ENCODE measurements at regions not wholly inside any gene's neighbourhood (a gene's known extent, or its start where the extent isn't known, plus 50 kb on each side); places are given as distances from the start of the nearest gene placed in this dataset.

DNA sequence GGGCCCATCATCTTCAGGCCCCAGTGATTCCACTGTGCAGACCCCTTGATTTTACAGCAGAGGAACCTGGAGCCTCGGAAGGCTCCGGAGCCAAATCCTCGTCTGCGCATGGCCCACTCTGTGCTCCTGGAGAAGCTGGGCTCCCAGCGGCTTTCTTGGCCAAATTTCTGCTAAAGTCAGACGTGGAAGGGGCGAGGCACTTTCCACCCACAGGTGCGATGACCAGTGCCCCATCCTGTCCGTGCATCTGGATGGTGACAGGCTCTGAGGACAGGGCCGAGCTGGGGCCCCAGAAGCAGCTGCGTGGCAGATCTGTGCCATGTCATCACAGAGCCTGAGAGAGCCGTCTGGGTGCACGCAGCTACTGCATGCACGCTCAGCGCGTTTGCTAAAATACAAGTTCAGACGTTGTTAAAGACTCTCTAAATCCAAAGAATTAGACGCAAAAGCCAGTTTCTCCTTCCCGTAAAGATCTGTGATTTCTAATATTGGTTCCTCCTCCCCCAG lies 57.2 kb downstream of the JAKMIP3 start:
- no peaks in the 10 kb centered on the region for H3K4me1 ChIP-seq (ENCODE audit: insufficient read depth, low read length)
- DNase-seq (ENCODE audit: insufficient read length, low spot score, missing footprints) = no peak
- H3K27me3 ChIP-seq (ENCODE audit: insufficient read depth, low read length) = no peaks in the 10 kb centered on the region
- H3K4me3 ChIP-seq (ENCODE audit: insufficient read depth, low read length) = no peak overlapping the region
- TF ChIP-seq, protein P1, sequence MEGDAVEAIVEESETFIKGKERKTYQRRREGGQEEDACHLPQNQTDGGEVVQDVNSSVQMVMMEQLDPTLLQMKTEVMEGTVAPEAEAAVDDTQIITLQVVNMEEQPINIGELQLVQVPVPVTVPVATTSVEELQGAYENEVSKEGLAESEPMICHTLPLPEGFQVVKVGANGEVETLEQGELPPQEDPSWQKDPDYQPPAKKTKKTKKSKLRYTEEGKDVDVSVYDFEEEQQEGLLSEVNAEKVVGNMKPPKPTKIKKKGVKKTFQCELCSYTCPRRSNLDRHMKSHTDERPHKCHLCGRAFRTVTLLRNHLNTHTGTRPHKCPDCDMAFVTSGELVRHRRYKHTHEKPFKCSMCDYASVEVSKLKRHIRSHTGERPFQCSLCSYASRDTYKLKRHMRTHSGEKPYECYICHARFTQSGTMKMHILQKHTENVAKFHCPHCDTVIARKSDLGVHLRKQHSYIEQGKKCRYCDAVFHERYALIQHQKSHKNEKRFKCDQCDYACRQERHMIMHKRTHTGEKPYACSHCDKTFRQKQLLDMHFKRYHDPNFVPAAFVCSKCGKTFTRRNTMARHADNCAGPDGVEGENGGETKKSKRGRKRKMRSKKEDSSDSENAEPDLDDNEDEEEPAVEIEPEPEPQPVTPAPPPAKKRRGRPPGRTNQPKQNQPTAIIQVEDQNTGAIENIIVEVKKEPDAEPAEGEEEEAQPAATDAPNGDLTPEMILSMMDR (IDR thresholded peaks at IDR 0.05; ENCODE audit: extremely low read depth, low read depth, low read length) = no peak
- no peak overlapping the region for H3K27ac ChIP-seq (ENCODE audit: low read depth, low read length)
- H3K9me3 ChIP-seq (ENCODE audit: low read depth, low read length) = no peaks in the 10 kb centered on the region
- H4K20me1 ChIP-seq (ENCODE audit: insufficient read depth, low read length) = no peaks in the 10 kb centered on the region
- no peaks in the 10 kb centered on the region for H3K36me3 ChIP-seq (ENCODE audit: insufficient read depth, low read length)
- no peak overlapping the region for H3K4me2 ChIP-seq (ENCODE audit: insufficient read depth, low read length)
- no peak overlapping the region for H2AFZ ChIP-seq (ENCODE audit: low read length)
- no peaks in the 10 kb centered on the region for H3K79me2 ChIP-seq (ENCODE audit: insufficient read depth, low read length)

DNA sequence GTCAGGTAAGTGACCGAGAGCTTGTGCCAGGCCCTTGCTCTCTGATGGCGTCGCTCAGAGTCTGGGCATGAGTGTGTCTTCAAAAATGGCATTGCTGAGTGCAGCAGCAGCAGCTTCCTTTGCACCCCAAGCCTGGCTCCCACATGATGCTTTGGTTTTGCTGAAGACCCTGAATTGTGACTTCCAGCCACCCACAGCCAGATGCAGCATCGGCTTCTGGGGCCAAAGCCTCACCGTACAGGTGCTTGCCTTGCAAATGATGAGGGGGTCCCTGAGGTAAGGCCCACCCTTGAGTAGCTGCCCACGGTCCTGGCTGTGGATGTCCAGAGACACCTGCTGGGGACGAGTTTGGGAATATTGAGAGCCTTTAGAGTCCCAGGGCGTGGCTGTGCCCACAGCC lies 57.9 kb downstream of the JAKMIP3 start:
- H3K79me2 ChIP-seq (ENCODE audit: insufficient read depth, low read length) = no peaks in the 10 kb centered on the region
- no peak overlapping the region for H3K4me2 ChIP-seq (ENCODE audit: insufficient read depth, low read length)
- DNase-seq (ENCODE audit: insufficient read length, low spot score, missing footprints) = no peak
- no peaks in the 10 kb centered on the region for H3K36me3 ChIP-seq (ENCODE audit: insufficient read depth, low read length)
- H3K27ac ChIP-seq (ENCODE audit: low read depth, low read length) = no peak overlapping the region
- H3K4me1 ChIP-seq (ENCODE audit: insufficient read depth, low read length) = no peaks in the 10 kb centered on the region
- H3K27me3 ChIP-seq (ENCODE audit: insufficient read depth, low read length) = no peaks in the 10 kb centered on the region
- H3K4me3 ChIP-seq (ENCODE audit: insufficient read depth, low read length) = no peak overlapping the region
- H3K9me3 ChIP-seq (ENCODE audit: low read depth, low read length) = no peaks in the 10 kb centered on the region
- H2AFZ ChIP-seq (ENCODE audit: low read length) = no peak overlapping the region
- TF ChIP-seq, protein P1 (IDR thresholded peaks at IDR 0.05; ENCODE audit: extremely low read depth, low read depth, low read length) = no peak
- no peaks in the 10 kb centered on the region for H4K20me1 ChIP-seq (ENCODE audit: insufficient read depth, low read length)

DNA sequence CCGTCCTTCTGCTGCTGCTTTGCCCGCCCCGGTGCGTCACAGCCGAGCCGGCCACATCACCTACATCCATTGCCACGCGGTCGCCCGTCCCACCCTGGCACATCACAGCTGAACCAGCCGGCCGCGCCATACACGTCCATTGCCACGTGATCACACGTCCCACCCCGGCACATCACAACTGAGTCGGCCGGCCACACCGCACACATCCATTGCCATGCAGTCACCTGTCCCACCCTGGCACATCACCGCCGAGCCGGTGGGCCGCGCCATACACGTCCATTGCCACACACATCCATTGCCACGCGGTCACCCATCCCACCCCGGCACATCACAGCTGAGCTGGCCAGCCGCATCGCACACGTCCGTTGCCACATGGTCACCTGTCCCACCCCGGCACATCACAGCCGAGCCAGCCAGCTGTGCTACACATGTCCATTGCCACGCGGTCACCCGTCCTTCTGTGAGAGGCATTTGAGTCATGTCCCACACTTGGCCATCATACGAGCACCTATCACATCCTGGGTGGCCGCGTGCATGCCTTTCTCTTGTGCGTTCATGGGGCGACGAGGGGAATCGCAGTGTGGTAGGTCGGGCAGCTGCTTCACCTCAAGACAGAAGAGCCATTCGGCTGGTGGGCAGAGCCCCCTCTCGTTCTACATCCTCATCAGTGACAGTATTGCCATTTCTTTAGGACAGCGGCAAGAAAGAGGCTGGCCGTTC lies 58.6 kb downstream of the JAKMIP3 start:
- TF ChIP-seq, protein P1 (IDR thresholded peaks at IDR 0.05; ENCODE audit: extremely low read depth, low read depth, low read length) = no peak
- Histone ChIP-seq H3K27ac (ENCODE audit: low read depth, low read length) (no peak overlapping the region), H3K27me3 (ENCODE audit: insufficient read depth, low read length) (no peaks in the 10 kb centered on the region), H3K36me3 (ENCODE audit: insufficient read depth, low read length) (no peaks in the 10 kb centered on the region), H2AFZ (ENCODE audit: low read length) (no peak overlapping the region), H3K4me2 (ENCODE audit: insufficient read depth, low read length) (no peak overlapping the region), H3K79me2 (ENCODE audit: insufficient read depth, low read length) (no peaks in the 10 kb centered on the region), H3K4me3 (ENCODE audit: insufficient read depth, low read length) (no peak overlapping the region), H3K9me3 (ENCODE audit: low read depth, low read length) (no peaks in the 10 kb centered on the region), H3K4me1 (ENCODE audit: insufficient read depth, low read length) (no peaks in the 10 kb centered on the region), H4K20me1 (ENCODE audit: insufficient read depth, low read length) (no peaks in the 10 kb centered on the region)
- no peak for DNase-seq (ENCODE audit: insufficient read length, low spot score, missing footprints)

DNA sequence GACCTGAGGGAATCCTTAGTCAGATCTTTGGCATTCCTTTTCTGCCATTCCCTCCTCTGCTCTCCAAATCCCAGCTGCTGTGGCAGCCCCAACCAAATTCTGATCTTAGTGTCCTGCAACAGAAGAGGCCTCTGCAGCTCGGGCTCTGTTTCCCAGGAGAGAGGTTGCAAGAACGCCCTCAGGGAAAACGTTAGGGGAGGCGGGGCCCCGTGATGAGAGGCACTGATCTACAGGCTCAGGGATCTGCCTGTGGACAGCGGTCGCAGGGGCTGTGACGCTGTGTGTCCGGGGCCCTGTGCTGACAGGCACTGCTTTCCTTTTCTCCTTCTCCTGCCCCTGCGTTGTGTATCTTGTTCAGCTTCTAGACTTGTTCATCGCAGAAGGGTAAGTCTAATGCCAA lies 57.3 kb upstream of the DPYSL4 start:
- H3K4me1 ChIP-seq (ENCODE audit: insufficient read depth, low read length) = no peaks in the 10 kb centered on the region
- no peaks in the 10 kb centered on the region for H3K79me2 ChIP-seq (ENCODE audit: insufficient read depth, low read length)
- H3K36me3 ChIP-seq (ENCODE audit: insufficient read depth, low read length) = no peaks in the 10 kb centered on the region
- no peaks in the 10 kb centered on the region for H3K9me3 ChIP-seq (ENCODE audit: low read depth, low read length)
- no peak overlapping the region for H3K4me2 ChIP-seq (ENCODE audit: insufficient read depth, low read length)
- no peak for DNase-seq (ENCODE audit: insufficient read length, low spot score, missing footprints)
- H2AFZ ChIP-seq (ENCODE audit: low read length) = no peak overlapping the region
- H3K27ac ChIP-seq (ENCODE audit: low read depth, low read length) = no peak overlapping the region
- H4K20me1 ChIP-seq (ENCODE audit: insufficient read depth, low read length) = no peaks in the 10 kb centered on the region
- TF ChIP-seq, protein P1 (IDR thresholded peaks at IDR 0.05; ENCODE audit: extremely low read depth, low read depth, low read length) = no peak
- no peak overlapping the region for H3K4me3 ChIP-seq (ENCODE audit: insufficient read depth, low read length)
- no peaks in the 10 kb centered on the region for H3K27me3 ChIP-seq (ENCODE audit: insufficient read depth, low read length)

Measured in osteoblast (primary cell).